OCI-LY7 (cell line): ENCODE measurements at regions not wholly inside any gene's neighbourhood (a gene's known extent, or its start where the extent isn't known, plus 50 kb on each side); places are given as distances from the start of the nearest gene placed in this dataset.

Experiments used
- BruUV-seq: library from RNA; stranded (reverse); fragments of 400-500 nt; replicated peaks from 2 replicates; lab custom pipeline; 2021; lab: Mats Ljungman, UMichigan
- CTCF ChIA-PET: fragments of 300-600 bp; sonication (Branson Sonifier 250); formaldehyde crosslinking; loops from one replicate; lab custom pipeline; 2022; ENCODE audit warnings: antibody characterized with exemption; ENCODE audit not compliant: unreplicated experiment; lab: Charles Lee
- POLR2A ChIA-PET: fragments of 300-600 bp; sonication (Branson Sonifier 250); formaldehyde crosslinking; loops from one replicate; lab custom pipeline; 2022; ENCODE audit warnings: antibody characterized with exemption; lab: Charles Lee
- DNase-seq: peaks from one replicate; pipeline ENCODE4 v3.0.0-alpha.2; 2015; ENCODE audit warnings: low spot score
- H2AFZ ChIP-seq: fragments of 200-600 bp; sonication (generic), shearing (Covaris generic); 2 replicates; pipeline ENCODE4 v1.6.1; 2014; ENCODE audit warnings: mild to moderate bottlenecking, antibody characterized with exemption, low read length, moderate library complexity
- H3K27ac ChIP-seq: fragments of 200-600 bp; sonication (generic); 2 replicates; pipeline ENCODE4 v1.5.1; 2014; ENCODE audit warnings: mixed run types, low read depth, mild to moderate bottlenecking, moderate library complexity, low read length, inconsistent platforms; ENCODE audit not compliant: poor library complexity, severe bottlenecking
- H3K36me3 ChIP-seq: fragments of 200-600 bp; sonication (generic); 2 replicates; pipeline ENCODE4 v1.6.1; 2014; ENCODE audit warnings: mild to moderate bottlenecking, antibody characterized with exemption, low read length, moderate library complexity, mixed read lengths; ENCODE audit not compliant: insufficient read depth
- H3K4me1 ChIP-seq: fragments of 200-600 bp; sonication (generic); 2 replicates; pipeline ENCODE4 v1.5.1; 2014; ENCODE audit warnings: mild to moderate bottlenecking, low read length; ENCODE audit not compliant: insufficient read depth, poor library complexity, severe bottlenecking
- H3K4me2 ChIP-seq: fragments of 200-600 bp; sonication (generic); 2 replicates; pipeline ENCODE4 v1.6.1; 2014; ENCODE audit warnings: mild to moderate bottlenecking, low read length
- H3K4me3 ChIP-seq: fragments of 200-600 bp; sonication (generic); 2 replicates; pipeline ENCODE4 v1.5.1; 2014; ENCODE audit warnings: mild to moderate bottlenecking, low read depth, low read length; ENCODE audit not compliant: poor library complexity, severe bottlenecking
- H3K79me2 ChIP-seq: fragments of 200-600 bp; sonication (generic); 2 replicates; pipeline ENCODE4 v1.6.1; 2016; ENCODE audit warnings: low read depth, mild to moderate bottlenecking, low read length, moderate library complexity, mixed read lengths; ENCODE audit not compliant: insufficient read depth
- H3K9me2 ChIP-seq: fragments of 200-600 bp; sonication (generic); 2 replicates; pipeline ENCODE4 v1.6.1; 2016; ENCODE audit warnings: mild to moderate bottlenecking, low read length, mixed read lengths; ENCODE audit not compliant: insufficient read depth
- H3K9me3 ChIP-seq: fragments of 200-600 bp; sonication (generic); 2 replicates; pipeline ENCODE4 v1.6.1; 2014; ENCODE audit warnings: mild to moderate bottlenecking, mixed run types, low read length, mixed read lengths
- H4K20me1 ChIP-seq: fragments of 200-600 bp; sonication (generic); 2 replicates; pipeline ENCODE4 v1.6.1; 2014; ENCODE audit warnings: mild to moderate bottlenecking, antibody characterized with exemption, low read length, moderate library complexity, mixed read lengths; ENCODE audit not compliant: insufficient read depth
- EZH2phosphoT487 ChIP-seq: fragments of 200-600 bp; sonication (generic); IDR thresholded peaks from 2 replicates; pipeline ENCODE4 v1.6.1; 2018; ENCODE audit warnings: low read depth, borderline replicate concordance, mild to moderate bottlenecking, mixed run types, antibody characterized with exemption, low read length, moderate library complexity, mixed read lengths
- intact Hi-C: fragments of 100-400 bp; cut with micrococcal nuclease; formaldehyde crosslinking; loops from one replicate; pipeline ENCODE4 v1.10.0; 2022; ENCODE audit not compliant: unreplicated experiment
- TF ChIP-seq, protein P1 (sequence below): fragments of 200-600 bp; sonication (generic); conservative IDR thresholded peaks from 2 replicates; pipeline ENCODE4 v1.5.1; 2014; ENCODE audit warnings: mild to moderate bottlenecking, antibody characterized with exemption, low read length, moderate library complexity, mixed read lengths

DNA sequence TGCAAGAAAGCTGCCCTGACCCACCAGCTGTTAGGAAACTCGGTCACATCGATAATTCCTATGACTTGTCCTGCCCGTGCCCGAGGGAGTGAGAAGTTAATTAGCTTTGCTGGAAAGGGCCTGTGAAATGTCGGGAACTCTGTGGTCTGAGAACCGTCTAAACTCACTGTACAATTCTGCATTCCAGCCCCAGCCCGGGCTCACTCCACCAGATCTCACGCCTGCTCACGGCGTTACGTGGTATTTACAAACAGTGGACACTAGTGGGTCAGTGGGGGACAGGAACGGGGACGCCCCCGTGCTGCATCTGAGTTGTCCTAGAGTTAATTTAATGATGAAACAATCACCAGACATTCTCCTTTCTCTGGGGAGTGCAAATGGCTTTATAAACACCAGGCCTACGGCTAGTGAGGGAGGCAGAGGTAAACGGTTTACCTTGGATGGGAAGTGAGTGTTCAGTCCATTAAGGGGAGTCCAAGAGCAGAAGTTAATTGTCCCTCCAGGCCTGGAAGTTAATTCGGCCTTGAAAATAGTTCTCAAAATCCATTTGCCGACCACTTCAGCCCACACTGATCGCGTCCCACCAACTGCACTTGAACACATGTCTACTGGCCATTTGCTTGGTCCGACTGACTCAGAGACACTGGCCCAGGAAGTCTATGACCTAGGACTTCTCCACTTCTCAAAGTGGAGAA is 93.5 kb upstream of the MED13L start:
- Histone ChIP-seq H3K36me3 (no peaks in the 10 kb centered on the region), H4K20me1 (no peaks in the 10 kb centered on the region), H3K4me3 (no peak overlapping the region), H3K9me2 (no peaks in the 10 kb centered on the region), H3K79me2 (no peaks in the 10 kb centered on the region), H3K27ac (no peak overlapping the region), H3K4me2 (no peak overlapping the region), H2AFZ (no peak overlapping the region), H3K4me1 (no peaks in the 10 kb centered on the region), H3K9me3 (0 out of 2 replicates have a peak, but pooled peaks cover 7% of the 10 kb centered on the region)
- BruUV-seq: no TSS peak
- ChIA-PET POLR2A (no interaction called here), CTCF (no interaction called here)
- no peak for DNase-seq
- intact Hi-C loops: no loop called here
- TF ChIP-seq, protein P1, sequence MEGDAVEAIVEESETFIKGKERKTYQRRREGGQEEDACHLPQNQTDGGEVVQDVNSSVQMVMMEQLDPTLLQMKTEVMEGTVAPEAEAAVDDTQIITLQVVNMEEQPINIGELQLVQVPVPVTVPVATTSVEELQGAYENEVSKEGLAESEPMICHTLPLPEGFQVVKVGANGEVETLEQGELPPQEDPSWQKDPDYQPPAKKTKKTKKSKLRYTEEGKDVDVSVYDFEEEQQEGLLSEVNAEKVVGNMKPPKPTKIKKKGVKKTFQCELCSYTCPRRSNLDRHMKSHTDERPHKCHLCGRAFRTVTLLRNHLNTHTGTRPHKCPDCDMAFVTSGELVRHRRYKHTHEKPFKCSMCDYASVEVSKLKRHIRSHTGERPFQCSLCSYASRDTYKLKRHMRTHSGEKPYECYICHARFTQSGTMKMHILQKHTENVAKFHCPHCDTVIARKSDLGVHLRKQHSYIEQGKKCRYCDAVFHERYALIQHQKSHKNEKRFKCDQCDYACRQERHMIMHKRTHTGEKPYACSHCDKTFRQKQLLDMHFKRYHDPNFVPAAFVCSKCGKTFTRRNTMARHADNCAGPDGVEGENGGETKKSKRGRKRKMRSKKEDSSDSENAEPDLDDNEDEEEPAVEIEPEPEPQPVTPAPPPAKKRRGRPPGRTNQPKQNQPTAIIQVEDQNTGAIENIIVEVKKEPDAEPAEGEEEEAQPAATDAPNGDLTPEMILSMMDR: no peak
- no peak for TF ChIP-seq EZH2phosphoT487

DNA sequence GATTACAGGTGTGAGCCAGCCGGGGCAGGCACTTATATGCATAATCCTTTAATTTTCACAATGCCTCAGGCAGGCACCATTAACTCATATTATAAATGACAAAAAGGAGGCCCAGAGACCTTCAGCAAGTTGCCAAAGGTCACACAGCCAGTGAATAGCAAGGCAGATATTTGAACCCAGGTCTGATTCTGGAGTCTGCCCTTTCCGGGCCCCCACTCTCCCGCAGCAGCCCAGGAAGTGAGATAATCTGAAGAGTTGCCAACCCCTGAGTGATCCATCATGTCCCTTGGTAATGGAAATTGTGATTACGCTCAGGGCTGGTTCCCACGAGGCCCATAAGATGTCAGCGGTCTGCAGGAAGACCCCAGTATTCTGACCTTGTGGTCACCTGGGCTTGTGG is 95.3 kb upstream of the MED13L start:
- CTCF ChIA-PET: no interaction called here
- Histone ChIP-seq H3K4me2 (no peak overlapping the region), H3K36me3 (no peaks in the 10 kb centered on the region), H4K20me1 (no peaks in the 10 kb centered on the region), H3K4me3 (no peak overlapping the region), H3K27ac (no peak overlapping the region), H3K4me1 (no peaks in the 10 kb centered on the region), H3K9me2 (no peaks in the 10 kb centered on the region), H3K79me2 (no peaks in the 10 kb centered on the region), H2AFZ (no peak overlapping the region), H3K9me3 (0 out of 2 replicates have a peak, but pooled peaks cover 7% of the 10 kb centered on the region)
- intact Hi-C loops: no loop called here
- POLR2A ChIA-PET: no interaction called here
- no peak for DNase-seq
- BruUV-seq: no TSS peak
- TF ChIP-seq, protein P1: no peak
- no peak for TF ChIP-seq EZH2phosphoT487

DNA sequence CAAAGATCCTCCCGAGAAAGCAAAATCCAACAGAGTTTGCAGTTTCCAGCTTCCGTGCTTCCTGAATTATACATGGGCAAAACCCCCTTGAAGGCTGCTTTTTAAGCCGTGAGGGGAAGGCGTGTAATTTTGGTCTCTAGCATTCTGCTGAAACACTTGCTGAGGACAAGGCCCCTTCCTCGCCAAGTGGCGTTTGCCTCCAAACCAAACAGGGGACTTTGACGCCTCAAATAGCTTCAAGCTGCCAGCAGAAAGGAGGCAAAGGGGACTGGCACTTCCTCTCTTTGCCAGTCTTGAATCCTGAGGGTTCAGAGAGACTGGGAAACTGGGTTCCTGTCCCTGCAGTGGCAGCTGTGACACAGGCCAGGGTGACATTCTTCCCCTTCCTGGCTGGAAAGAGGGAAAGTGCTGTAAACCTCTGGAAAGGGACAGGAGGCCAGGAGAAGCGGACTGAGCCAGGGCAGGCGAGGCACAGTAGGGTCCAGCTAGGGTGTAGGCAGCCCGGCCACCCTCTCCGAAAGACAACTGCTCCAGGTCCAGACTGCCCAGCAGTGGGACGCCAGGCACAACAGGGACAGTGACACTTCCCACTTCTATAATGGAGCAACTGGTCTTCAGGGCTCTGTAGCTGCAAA is 96.2 kb upstream of the MED13L start:
- no peaks in the 10 kb centered on the region for H3K36me3 ChIP-seq
- H3K27ac ChIP-seq: no peak overlapping the region
- H4K20me1 ChIP-seq: no peaks in the 10 kb centered on the region
- no peak for TF ChIP-seq EZH2phosphoT487
- TF ChIP-seq, protein P1: no peak
- BruUV-seq: no TSS peak
- ChIA-PET CTCF (no interaction called here), POLR2A (no interaction called here)
- no peak overlapping the region for H3K4me3 ChIP-seq
- no peaks in the 10 kb centered on the region for H3K9me2 ChIP-seq
- no peaks in the 10 kb centered on the region for H3K4me1 ChIP-seq
- H2AFZ ChIP-seq: no peak overlapping the region
- 0 out of 2 replicates have a peak, but pooled peaks cover 7% of the 10 kb centered on the region for H3K9me3 ChIP-seq
- DNase-seq: no peak
- H3K4me2 ChIP-seq: no peak overlapping the region
- no peaks in the 10 kb centered on the region for H3K79me2 ChIP-seq
- intact Hi-C loops: no loop called here
